C4-2B (cell line): ENCODE measurements at regions not wholly inside any gene's neighbourhood (a gene's known extent, or its start where the extent isn't known, plus 50 kb on each side); places are given as distances from the start of the nearest gene placed in this dataset.

Experiments
- CTCF ChIP-seq: fragments of 450-650 bp; conservative IDR thresholded peaks from 2 replicates; pipeline ENCODE4 v1.5.1; 2017; ENCODE audit warnings: mild to moderate bottlenecking
- ZFX ChIP-seq: fragments of 450-650 bp; IDR thresholded peaks from 2 replicates; pipeline ENCODE4 v1.6.1; 2017

DNA sequence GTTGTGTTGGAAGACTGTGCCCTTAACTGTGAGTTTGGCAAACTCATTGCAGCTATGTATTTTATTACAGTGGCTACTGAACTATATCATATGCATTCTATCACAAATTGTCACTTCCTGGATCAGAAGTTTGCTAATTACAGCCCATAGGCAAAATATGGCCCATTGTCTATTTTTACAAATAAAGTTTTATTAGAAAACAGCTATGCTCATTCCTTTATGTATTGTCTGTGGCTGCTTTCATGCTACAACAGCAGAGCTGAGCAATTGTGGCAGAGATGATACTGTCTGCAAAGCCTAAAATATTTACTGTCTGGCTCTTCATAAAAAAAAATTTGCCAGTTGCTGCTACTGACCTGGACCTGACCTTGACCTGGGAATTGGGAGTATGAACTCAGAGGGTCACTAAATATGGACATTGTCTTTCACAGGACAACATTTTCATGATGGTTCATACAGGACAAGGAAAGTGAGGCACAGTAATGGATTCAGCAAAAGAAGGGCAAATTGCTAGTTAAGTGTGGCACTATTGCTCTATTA is 316.9 kb downstream of the ZNF621 start:
- TF ChIP-seq CTCF (no peak), ZFX (no peak)
